HCT116 (cell line): ENCODE measurements at regions not wholly inside any gene's neighbourhood (a gene's known extent, or its start where the extent isn't known, plus 50 kb on each side); places are given as distances from the start of the nearest gene placed in this dataset.

Experiments
- ATAC-seq: fragments of 200-7000 bp; cut with Tn5 transposase; 2 replicates; pipeline ENCODE4 v1.9.1; 2020; ENCODE audit warnings: mild to moderate bottlenecking, moderate library complexity
- BruUV-seq: library from RNA; stranded (reverse); fragments of 400-500 nt; replicated peaks from 2 replicates; lab custom pipeline; 2021; lab: Mats Ljungman, UMichigan
- CTCF ChIA-PET: fragments of 300-600 bp; sonication (Branson Sonifier 250); formaldehyde crosslinking; loops from one replicate; lab custom pipeline; 2021; ENCODE audit warnings: antibody characterized with exemption; lab: Charles Lee
- POLR2A ChIA-PET: fragments of 300-600, 350-600 bp; sonication (Branson Sonifier 250); formaldehyde crosslinking; loops from one replicate; lab custom pipeline; 2021; ENCODE audit warnings: antibody characterized with exemption; lab: Charles Lee
- RAD21 ChIA-PET, 2 experiments: fragments of 300-600 bp; sonication (Branson Sonifier 250); formaldehyde crosslinking; loops; one replicate each; lab custom pipeline; 2023; ENCODE audit warnings: low total read pairs in 2 of 2; ENCODE audit not compliant: uncharacterized antibody in 2 of 2, unreplicated experiment in 2 of 2, low non-redundant PET in 1 of 2; lab: Charles Lee
- DNase-seq: peaks from one replicate; pipeline ENCODE4 v3.0.0-alpha.2; 2010; ENCODE audit warnings: low read depth, low spot score
- H2AFZ ChIP-seq: fragments of 200-600 bp; shearing (Covaris generic), sonication (generic); 2 replicates; pipeline ENCODE4 v1.6.1; 2017; ENCODE audit warnings: low read depth, mixed run types, mixed read lengths, antibody characterized with exemption, low read length; ENCODE audit not compliant: poor library complexity, severe bottlenecking
- H3K27ac ChIP-seq: 2 replicates; pipeline ENCODE4 v1.5.1; 2012; ENCODE audit warnings: low read depth, low read length
- H3K27me3 ChIP-seq: fragments of 200-600 bp; sonication (generic); 2 replicates; pipeline ENCODE4 v1.6.1; 2016; ENCODE audit warnings: mixed run types, low read length, mixed read lengths; ENCODE audit not compliant: insufficient read depth
- H3K36me3 ChIP-seq, 2 experiments: fragments of 200-500 bp in 1 of 2; fragments of 200-600 bp in 1 of 2; sonication (Bioruptor generic) in 1 of 2; sonication (generic) in 1 of 2; 2 replicates each; pipeline versions ENCODE4 v1.5.1 to v1.6.1; 2014 to 2016; ENCODE audit warnings: low read length in 2 of 2, inconsistent platforms in 1 of 2, mixed read lengths in 1 of 2, mixed run types in 1 of 2; ENCODE audit not compliant: insufficient read depth in 2 of 2, control insufficient read depth in 1 of 2
- H3K4me1 ChIP-seq, 2 experiments: fragments of 200-600 bp in 1 of 2; sonication (generic) in 1 of 2; 2 replicates each; pipeline versions ENCODE4 v1.5.1 to v1.6.1; 2012 to 2017; ENCODE audit warnings: low read length in 2 of 2, inconsistent platforms in 1 of 2, mild to moderate bottlenecking in 1 of 2, mixed read lengths in 1 of 2, mixed run types in 1 of 2, moderate library complexity in 1 of 2; ENCODE audit not compliant: insufficient read depth in 2 of 2, control insufficient read depth in 1 of 2
- H3K4me2 ChIP-seq: fragments of 200-600 bp; sonication (generic); 2 replicates; pipeline ENCODE4 v1.6.1; 2017; ENCODE audit warnings: mixed run types, low read length, mixed read lengths
- H3K4me3 ChIP-seq, 2 experiments: fragments of 200-600 bp in 1 of 2; sonication (generic) in 1 of 2; replicated peaks in 1 of 2; 2 replicates each; pipeline ENCODE4 v1.5.1; 2011 to 2016; ENCODE audit warnings: low read length in 2 of 2, control low read depth in 1 of 2, low read depth in 1 of 2, mild to moderate bottlenecking in 1 of 2, mixed read lengths in 1 of 2, mixed run types in 1 of 2
- H3K79me2 ChIP-seq: fragments of 200-600 bp; sonication (generic); 2 replicates; pipeline ENCODE4 v1.6.1; 2017; ENCODE audit warnings: mild to moderate bottlenecking, mixed run types, low read length, moderate library complexity, mixed read lengths; ENCODE audit not compliant: insufficient read depth
- H3K9ac ChIP-seq: fragments of 200-600 bp; sonication (generic); 2 replicates; pipeline ENCODE4 v1.6.1; 2016; ENCODE audit warnings: low read length, mixed read lengths
- H3K9me2 ChIP-seq: fragments of 200-600 bp; sonication (generic), shearing (Covaris generic); 2 replicates; pipeline ENCODE4 v1.6.1; 2017; ENCODE audit warnings: mixed run types, mild to moderate bottlenecking, moderate library complexity; ENCODE audit not compliant: insufficient read depth
- H3K9me3 ChIP-seq, 2 experiments: fragments of 200-500 bp in 1 of 2; fragments of 200-600 bp in 1 of 2; sonication (Bioruptor generic) in 1 of 2; sonication (generic) in 1 of 2; 2 replicates each; pipeline ENCODE4 v1.6.1; 2014 to 2017; ENCODE audit warnings: low read length in 2 of 2, mixed read lengths in 2 of 2, inconsistent platforms in 1 of 2, low read depth in 1 of 2, mild to moderate bottlenecking in 1 of 2, mixed run types in 1 of 2, moderate library complexity in 1 of 2; ENCODE audit not compliant: control insufficient read depth in 1 of 2, insufficient read depth in 1 of 2
- H4K20me1 ChIP-seq: fragments of 200-600 bp; sonication (generic), shearing (Covaris generic); 2 replicates; pipeline ENCODE4 v1.6.1; 2017; ENCODE audit warnings: mixed run types, mild to moderate bottlenecking, moderate library complexity; ENCODE audit not compliant: insufficient read depth
- CEBPB ChIP-seq: IDR thresholded peaks from 2 replicates; pipeline ENCODE4 v1.6.1; 2012; ENCODE audit warnings: low read depth
- CTCF ChIP-seq, 3 experiments: fragments of 200-600 bp in 1 of 3; sonication (generic) in 1 of 3; IDR thresholded peaks in 2 of 3; conservative IDR thresholded peaks in 1 of 3; 2 replicates each; pipeline ENCODE4 v1.5.1; 2012 to 2017; ENCODE audit warnings: low read depth in 2 of 3, low read length in 2 of 3, antibody characterized with exemption in 1 of 3, borderline replicate concordance in 1 of 3, control low read depth in 1 of 3, mild to moderate bottlenecking in 1 of 3, mixed read lengths in 1 of 3, mixed run types in 1 of 3, moderate library complexity in 1 of 3; ENCODE audit not compliant: insufficient read depth in 1 of 3
- EGR1 ChIP-seq: IDR thresholded peaks from 2 replicates; pipeline ENCODE4 v1.6.1; 2012; ENCODE audit warnings: low read depth
- ELF1 ChIP-seq: IDR thresholded peaks from 2 replicates; pipeline ENCODE4 v1.6.1; 2012; ENCODE audit warnings: low read depth, borderline replicate concordance
- EZH2 ChIP-seq: fragments of 200-600 bp; sonication (generic); IDR thresholded peaks from 2 replicates; pipeline ENCODE4 v1.6.1; 2017; ENCODE audit warnings: antibody characterized with exemption, mixed run types
- FOSL1 ChIP-seq: IDR thresholded peaks from 2 replicates; pipeline ENCODE4 v1.6.1; 2012; ENCODE audit warnings: low read depth
- JUND ChIP-seq: IDR thresholded peaks from 2 replicates; pipeline ENCODE4 v1.6.1; 2012
- POLR2A ChIP-seq: IDR thresholded peaks from 2 replicates; pipeline ENCODE4 v1.7.0; 2011; ENCODE audit warnings: borderline replicate concordance; ENCODE audit not compliant: insufficient read depth, insufficient read length; ENCODE audit errors: extremely low read depth
- RAD21 ChIP-seq: IDR thresholded peaks from 2 replicates; pipeline ENCODE4 v1.6.1; 2012; ENCODE audit warnings: low read depth, mild to moderate bottlenecking
- SIN3A ChIP-seq: IDR thresholded peaks from 2 replicates; pipeline ENCODE4 v1.6.1; 2012; ENCODE audit warnings: low read depth
- SP1 ChIP-seq: IDR thresholded peaks from 2 replicates; pipeline ENCODE4 v1.6.1; 2012; ENCODE audit warnings: low read depth
- TCF7L2 ChIP-seq: IDR thresholded peaks from 2 replicates; pipeline ENCODE4 v1.7.0; 2011; ENCODE audit warnings: borderline replicate concordance, inconsistent platforms; ENCODE audit not compliant: insufficient read depth, insufficient read length; ENCODE audit errors: extremely low read depth
- YY1 ChIP-seq: IDR thresholded peaks from 2 replicates; pipeline ENCODE4 v1.6.1; 2011; ENCODE audit warnings: low read length, low read depth, moderate library complexity, mild to moderate bottlenecking; ENCODE audit not compliant: insufficient replicate concordance; ENCODE audit errors: extremely low read depth
- ZFX ChIP-seq: fragments of 450-650 bp; IDR thresholded peaks from 2 replicates; pipeline ENCODE4 v1.6.1; 2017
- ZNF274 ChIP-seq: fragments of 200-500 bp; sonication (Bioruptor generic); IDR thresholded peaks from 2 replicates; pipeline ENCODE4 v1.6.1; 2014; ENCODE audit warnings: mild to moderate bottlenecking, low read depth, low read length, inconsistent platforms
- intact Hi-C: fragments of 100-400 bp; cut with micrococcal nuclease; formaldehyde crosslinking; loops from 2 replicates; pipeline ENCODE4 v1.10.0; 2022
- TF ChIP-seq, protein P1 (sequence below): IDR thresholded peaks from 2 replicates; pipeline ENCODE4 v1.6.1; 2011; ENCODE audit warnings: mild to moderate bottlenecking, low read length, moderate library complexity; ENCODE audit not compliant: insufficient replicate concordance; ENCODE audit errors: extremely low read depth
- TF ChIP-seq, protein P2 (sequence below): IDR thresholded peaks from 2 replicates; pipeline ENCODE4 v1.6.1; 2012

DNA sequence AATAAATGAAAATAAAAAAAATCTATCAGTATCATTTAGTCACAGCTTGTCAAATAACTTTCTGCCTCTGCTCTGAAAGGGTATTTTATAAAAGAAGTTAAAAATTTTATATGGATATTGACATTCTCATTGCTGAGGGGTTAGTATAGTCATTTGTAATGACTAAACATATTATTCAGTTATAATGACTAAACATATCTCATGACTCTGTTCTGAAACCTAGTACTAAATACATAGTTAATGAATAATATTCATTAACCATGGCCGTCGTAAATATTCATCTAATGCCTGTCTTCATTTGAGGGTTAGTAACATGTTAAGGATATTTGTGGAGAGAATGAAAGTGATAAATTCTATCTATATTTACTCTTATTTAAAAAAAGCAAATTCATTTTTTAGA lies 69.1 kb upstream of the MAP4K3 start:
- intact Hi-C loops, result no loop called here
- Histone ChIP-seq H3K27ac (no peak overlapping the region), H3K9me2 (no peaks in the 10 kb centered on the region), H3K79me2 (no peaks in the 10 kb centered on the region), H3K4me1 (no peaks in the 10 kb centered on the region; a peak in 1 of 4 replicates), H3K4me2 (no peak overlapping the region), H3K36me3 (no peaks in the 10 kb centered on the region), H3K9me3 (no peaks in the 10 kb centered on the region), H4K20me1 (no peaks in the 10 kb centered on the region), H3K9ac (no peak overlapping the region), H3K4me3 (no peak overlapping the region), H3K27me3 (no peaks in the 10 kb centered on the region), H2AFZ (no peak overlapping the region)
- ChIA-PET RAD21 (no interaction called here), POLR2A (no interaction called here), CTCF (no interaction called here)
- TF ChIP-seq EZH2 (no peak), YY1 (no peak), TCF7L2 (no peak), ELF1 (no peak), CTCF (IDR thresholded peaks at IDR 0.05 in 2 of 3, conservative IDR thresholded peaks at IDR 0.05 in 1 of 3; ENCODE audit: borderline replicate concordance in 1 of 3, insufficient read depth in 1 of 3, low read depth in 2 of 3, low read length in 2 of 3) (no peak), SIN3A (no peak), POLR2A (no peak), EGR1 (no peak), ZNF274 (no peak), FOSL1 (no peak), RAD21 (no peak), ZFX (no peak), SP1 (no peak), CEBPB (no peak), JUND (no peak)
- TF ChIP-seq, protein P1, sequence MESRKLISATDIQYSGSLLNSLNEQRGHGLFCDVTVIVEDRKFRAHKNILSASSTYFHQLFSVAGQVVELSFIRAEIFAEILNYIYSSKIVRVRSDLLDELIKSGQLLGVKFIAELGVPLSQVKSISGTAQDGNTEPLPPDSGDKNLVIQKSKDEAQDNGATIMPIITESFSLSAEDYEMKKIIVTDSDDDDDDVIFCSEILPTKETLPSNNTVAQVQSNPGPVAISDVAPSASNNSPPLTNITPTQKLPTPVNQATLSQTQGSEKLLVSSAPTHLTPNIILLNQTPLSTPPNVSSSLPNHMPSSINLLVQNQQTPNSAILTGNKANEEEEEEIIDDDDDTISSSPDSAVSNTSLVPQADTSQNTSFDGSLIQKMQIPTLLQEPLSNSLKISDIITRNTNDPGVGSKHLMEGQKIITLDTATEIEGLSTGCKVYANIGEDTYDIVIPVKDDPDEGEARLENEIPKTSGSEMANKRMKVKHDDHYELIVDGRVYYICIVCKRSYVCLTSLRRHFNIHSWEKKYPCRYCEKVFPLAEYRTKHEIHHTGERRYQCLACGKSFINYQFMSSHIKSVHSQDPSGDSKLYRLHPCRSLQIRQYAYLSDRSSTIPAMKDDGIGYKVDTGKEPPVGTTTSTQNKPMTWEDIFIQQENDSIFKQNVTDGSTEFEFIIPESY, result no peak
- TF ChIP-seq, protein P2, sequence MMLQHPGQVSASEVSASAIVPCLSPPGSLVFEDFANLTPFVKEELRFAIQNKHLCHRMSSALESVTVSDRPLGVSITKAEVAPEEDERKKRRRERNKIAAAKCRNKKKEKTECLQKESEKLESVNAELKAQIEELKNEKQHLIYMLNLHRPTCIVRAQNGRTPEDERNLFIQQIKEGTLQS, result no peak
- ATAC-seq (no peak), DNase-seq (no peak)
- no TSS peak for BruUV-seq
